Esophagus squamous epithelium (tissue), 5 donors: ENCODE measurements at regions not wholly inside any gene's neighbourhood (a gene's known extent, or its start where the extent isn't known, plus 50 kb on each side); places are given as distances from the start of the nearest gene placed in this dataset.
"Not testable (repeated sequence)": the region's sequence is repeated elsewhere in the genome, so short reads cannot be mapped to it uniquely, and the experiment has no call there.

ENCODE experiments used
- DNase-seq: peaks from one replicate; lab custom pipeline; 2025; lab: John Stamatoyannopoulos, UW
- H3K27ac ChIP-seq, 4 donors: fragments of 200-600 bp; sonication (generic); one replicate each; pipeline ENCODE4 v1.5.1; 2016 to 2019; ENCODE audit warnings: mild to moderate bottlenecking in 1 of 4
- H3K27me3 ChIP-seq, 4 donors: fragments of 200-600 bp; sonication (generic); 1 replicate in 3 of 4; 2 replicates in 1 of 4; pipeline versions ENCODE4 v1.5.1 to v1.6.0; 2017 to 2021; ENCODE audit warnings: antibody characterized with exemption in 1 of 4
- H3K36me3 ChIP-seq, 3 donors: fragments of 200-600 bp; sonication (generic); one replicate each; pipeline ENCODE4 v1.5.1; 2016 to 2019
- H3K4me1 ChIP-seq, 3 donors: fragments of 200-600 bp; sonication (generic); one replicate each; pipeline ENCODE4 v1.5.1; 2017 to 2019
- H3K4me3 ChIP-seq, 4 donors: fragments of 200-600 bp; sonication (generic); 1 replicate in 3 of 4; 2 replicates in 1 of 4; pipeline ENCODE4 v1.5.1; 2016 to 2019; ENCODE audit warnings: mild to moderate bottlenecking in 2 of 4, moderate library complexity in 1 of 4
- H3K9me3 ChIP-seq, 3 donors: fragments of 200-600 bp; sonication (generic); one replicate each; pipeline ENCODE4 v1.5.1; 2016 to 2019
- POLR2A ChIP-seq, 4 donors: fragments of 450-650 bp; IDR thresholded peaks; one replicate each; pipeline ENCODE4 v1.6.1; 2017; ENCODE audit warnings: antibody characterized with exemption in 4 of 4, mild to moderate bottlenecking in 4 of 4, moderate library complexity in 3 of 4
- WGBS, 2 donors: methylation state at CpG; one replicate each; pipeline ENCODE4 v1.1.5; 2018; 5-methylcytosine and 5-hydroxymethylcytosine counted together
- intact Hi-C: fragments of 100-400 bp; cut with DNase I; formaldehyde crosslinking; loops from one replicate; pipeline ENCODE4 v1.15.0; 2022
- TF ChIP-seq, protein P1 (sequence below), 6 experiments: fragments of 450-650 bp in 4 of 6; fragments of 200-600 bp in 2 of 6; sonication (generic) in 2 of 6; IDR thresholded peaks; one replicate each; pipeline ENCODE4 v1.5.1; 2016 to 2019; ENCODE audit warnings: antibody characterized with exemption in 6 of 6, mild to moderate bottlenecking in 4 of 6, moderate library complexity in 4 of 6
- donor health status: DM: yes; HTN: yes; CAD: no.

DNA sequence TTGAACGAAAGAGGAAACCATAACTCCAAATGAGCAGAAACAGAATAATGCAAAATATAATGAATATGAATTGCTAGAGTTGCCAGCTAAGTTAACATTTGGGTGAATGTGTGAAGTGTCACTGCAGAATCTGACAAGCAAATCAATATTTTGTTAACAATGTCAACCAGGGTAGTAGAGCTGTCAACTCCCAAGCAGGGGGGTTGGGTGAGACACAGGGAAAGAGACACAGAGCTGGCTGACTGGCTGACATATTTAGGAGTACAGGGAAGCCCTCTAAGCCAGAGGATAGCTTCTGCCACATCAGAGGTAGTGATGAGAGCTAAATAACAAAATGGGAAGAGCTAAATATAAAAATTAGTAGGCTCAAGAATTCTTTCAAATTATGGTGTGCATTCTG lies 393.1 kb upstream of the KCND2 start:
- H3K27ac ChIP-seq, result no peak overlapping the region
- WGBS, 2 donors, result 58 to 74% methylated on average over 1 of the region's 1 CpG
- H3K9me3 ChIP-seq, result no peaks in the 10 kb centered on the region
- no peaks in the 10 kb centered on the region for H3K36me3 ChIP-seq
- no peak overlapping the region for H3K4me3 ChIP-seq
- intact Hi-C loops, result no loop called here
- no peak for TF ChIP-seq POLR2A (IDR thresholded peaks at IDR 0.05)
- TF ChIP-seq, protein P1, sequence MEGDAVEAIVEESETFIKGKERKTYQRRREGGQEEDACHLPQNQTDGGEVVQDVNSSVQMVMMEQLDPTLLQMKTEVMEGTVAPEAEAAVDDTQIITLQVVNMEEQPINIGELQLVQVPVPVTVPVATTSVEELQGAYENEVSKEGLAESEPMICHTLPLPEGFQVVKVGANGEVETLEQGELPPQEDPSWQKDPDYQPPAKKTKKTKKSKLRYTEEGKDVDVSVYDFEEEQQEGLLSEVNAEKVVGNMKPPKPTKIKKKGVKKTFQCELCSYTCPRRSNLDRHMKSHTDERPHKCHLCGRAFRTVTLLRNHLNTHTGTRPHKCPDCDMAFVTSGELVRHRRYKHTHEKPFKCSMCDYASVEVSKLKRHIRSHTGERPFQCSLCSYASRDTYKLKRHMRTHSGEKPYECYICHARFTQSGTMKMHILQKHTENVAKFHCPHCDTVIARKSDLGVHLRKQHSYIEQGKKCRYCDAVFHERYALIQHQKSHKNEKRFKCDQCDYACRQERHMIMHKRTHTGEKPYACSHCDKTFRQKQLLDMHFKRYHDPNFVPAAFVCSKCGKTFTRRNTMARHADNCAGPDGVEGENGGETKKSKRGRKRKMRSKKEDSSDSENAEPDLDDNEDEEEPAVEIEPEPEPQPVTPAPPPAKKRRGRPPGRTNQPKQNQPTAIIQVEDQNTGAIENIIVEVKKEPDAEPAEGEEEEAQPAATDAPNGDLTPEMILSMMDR (IDR thresholded peaks at IDR 0.05), result no peak
- H3K4me1 ChIP-seq, result no peaks in the 10 kb centered on the region
- H3K27me3 ChIP-seq, result no peaks in the 10 kb centered on the region
- DNase-seq, result no peak

DNA sequence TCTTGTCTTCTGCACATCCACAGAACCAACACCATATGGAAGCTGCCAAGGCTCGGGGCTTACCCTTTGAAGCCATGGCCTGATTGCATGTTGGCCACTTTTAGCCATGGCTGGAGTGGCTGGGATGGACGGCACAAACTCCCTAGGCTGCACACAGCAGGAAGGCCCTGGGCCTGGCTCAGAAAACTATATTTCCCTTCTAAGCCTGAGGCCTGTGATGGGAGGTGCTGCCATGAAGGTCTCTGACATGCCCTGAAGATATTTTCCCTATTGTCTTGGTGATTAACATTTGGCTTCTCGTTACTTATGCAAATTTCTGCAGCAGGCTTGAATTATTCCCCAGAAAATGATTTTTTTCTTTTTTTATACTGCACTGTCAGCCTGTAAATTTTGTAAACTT lies 387.0 kb upstream of the KCND2 start:
- H3K27ac ChIP-seq, result no peak overlapping the region
- no peaks in the 10 kb centered on the region for H3K9me3 ChIP-seq
- no peaks in the 10 kb centered on the region for H3K27me3 ChIP-seq
- H3K4me1 ChIP-seq, result no peaks in the 10 kb centered on the region
- H3K36me3 ChIP-seq, result no peaks in the 10 kb centered on the region
- 58 to 89% methylated on average over 2 to 3 of the region's 3 CpGs for WGBS, 2 donors
- no peak overlapping the region for H3K4me3 ChIP-seq
- DNase-seq, result no peak
- TF ChIP-seq, protein P1 (IDR thresholded peaks at IDR 0.05), result no peak
- TF ChIP-seq POLR2A (IDR thresholded peaks at IDR 0.05), result no peak
- intact Hi-C loops, result no loop called here

DNA sequence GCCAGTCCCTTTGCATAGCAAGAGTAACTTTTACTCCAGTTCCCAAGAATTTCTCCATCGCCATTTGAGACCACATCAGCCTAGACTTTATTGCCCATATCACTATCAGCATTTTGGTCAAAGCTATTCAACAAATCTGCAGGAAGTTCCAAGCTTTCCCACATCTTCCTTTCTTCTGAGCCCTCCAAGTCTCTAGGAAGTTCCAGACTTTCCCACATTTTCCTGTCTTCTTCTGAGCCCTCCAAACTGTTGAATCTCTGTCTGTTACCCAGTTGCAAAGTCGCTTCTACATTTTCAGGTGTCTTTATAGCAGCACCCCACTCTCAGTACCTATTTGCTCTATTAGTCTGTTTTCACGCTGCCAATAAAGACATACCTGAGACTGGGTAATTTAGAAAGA lies 386.4 kb upstream of the KCND2 start:
- WGBS, 2 donors, result 64 to 66% methylated on average over 3 of the region's 3 CpGs
- intact Hi-C loops, H3K27me3 ChIP-seq, H3K9me3 ChIP-seq, H3K4me1 ChIP-seq, DNase-seq, H3K27ac ChIP-seq, H3K36me3 ChIP-seq, H3K4me3 ChIP-seq: not testable (repeated sequence)

DNA sequence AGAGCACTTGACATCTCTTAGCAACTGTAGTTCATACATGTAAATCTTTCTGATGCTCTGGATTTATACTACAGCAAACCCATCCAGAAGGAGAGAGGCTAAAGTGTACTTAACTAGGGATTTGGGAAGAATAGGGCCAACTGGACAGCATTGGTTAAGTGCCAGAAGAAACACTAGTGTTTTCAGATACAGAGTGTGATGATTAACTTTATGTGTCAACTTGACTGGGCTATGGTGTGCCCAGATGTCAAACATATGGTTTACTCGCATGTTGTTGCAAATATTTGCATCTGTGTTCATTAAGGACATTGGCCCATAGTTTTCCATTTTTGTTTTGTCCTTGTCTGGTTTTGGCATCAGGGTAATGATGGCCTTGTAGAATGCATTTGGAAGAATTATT lies 384.7 kb upstream of the KCND2 start:
- no peaks in the 10 kb centered on the region for H3K27me3 ChIP-seq
- H3K27ac ChIP-seq, result no peak overlapping the region
- intact Hi-C loops, result no loop called here
- TF ChIP-seq POLR2A (IDR thresholded peaks at IDR 0.05), result no peak
- TF ChIP-seq, protein P1 (IDR thresholded peaks at IDR 0.05), result no peak
- H3K4me3 ChIP-seq, result no peak overlapping the region
- no peaks in the 10 kb centered on the region for H3K4me1 ChIP-seq
- H3K9me3 ChIP-seq, result no peaks in the 10 kb centered on the region
- no peak for DNase-seq
- 64 to 86% methylated on average over 1 of the region's 1 CpG for WGBS, 2 donors
- H3K36me3 ChIP-seq, result no peaks in the 10 kb centered on the region

DNA sequence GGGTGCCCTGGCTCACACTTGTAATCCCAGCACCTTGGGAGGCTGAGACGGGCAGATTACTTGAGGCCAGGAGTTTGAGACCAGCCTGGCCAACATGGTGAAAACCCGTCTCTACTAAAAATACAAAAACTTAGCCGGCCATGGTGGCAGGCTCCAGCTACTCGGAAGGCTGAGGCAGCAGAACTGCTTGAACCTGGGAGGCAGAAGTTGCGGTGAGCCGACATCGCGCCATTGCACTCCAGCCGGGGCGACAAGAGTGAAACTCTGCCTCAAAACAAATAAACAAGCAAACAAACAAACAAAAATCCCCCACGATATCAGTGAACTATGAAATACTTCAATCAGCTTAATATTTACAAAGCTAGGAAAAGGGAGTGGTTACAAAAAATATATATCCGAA lies 382.3 kb upstream of the KCND2 start:
- WGBS, 2 donors, result 88 to 92% methylated on average over 12 of the region's 12 CpGs
- Histone ChIP-seq H3K4me3 (no peak overlapping the region), H3K9me3 (no peaks in the 10 kb centered on the region), H3K27ac (no peak overlapping the region), H3K27me3 (no peaks in the 10 kb centered on the region), H3K4me1 (no peaks in the 10 kb centered on the region), H3K36me3 (no peaks in the 10 kb centered on the region)
- DNase-seq, result no peak
- TF ChIP-seq, protein P1 (IDR thresholded peaks at IDR 0.05), result no peak
- no peak for TF ChIP-seq POLR2A (IDR thresholded peaks at IDR 0.05)
- intact Hi-C loops, result no loop called here

DNA sequence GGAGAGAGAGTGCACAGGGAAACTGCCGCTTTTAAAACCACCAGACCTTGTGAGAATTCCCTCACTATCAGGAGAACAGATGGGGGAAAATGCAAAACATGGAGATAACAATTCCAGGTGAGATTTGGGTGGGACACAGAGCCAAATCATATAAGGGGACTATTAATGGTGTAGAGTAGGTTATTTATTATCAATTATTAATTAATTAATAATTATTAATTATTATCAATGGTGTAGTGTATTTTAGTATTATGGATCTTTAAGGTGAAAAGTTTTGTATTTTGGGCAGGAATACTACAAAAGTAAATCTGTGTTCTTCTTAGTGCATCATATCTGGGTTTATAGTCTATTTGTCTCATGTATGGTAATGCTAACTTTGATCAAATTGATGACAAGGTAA lies 377.7 kb upstream of the KCND2 start:
- intact Hi-C loops, result no loop called here
- DNase-seq, result no peak
- Histone ChIP-seq H3K27ac (no peak overlapping the region), H3K4me3 (no peak overlapping the region), H3K9me3 (no peaks in the 10 kb centered on the region), H3K36me3 (no peaks in the 10 kb centered on the region), H3K4me1 (no peaks in the 10 kb centered on the region), H3K27me3 (no peaks in the 10 kb centered on the region)
- TF ChIP-seq, protein P1 (IDR thresholded peaks at IDR 0.05), result no peak
- TF ChIP-seq POLR2A (IDR thresholded peaks at IDR 0.05), result no peak
- WGBS, 2 donors, result 67 to 84% methylated on average over 1 of the region's 1 CpG
